ENCODE measurements at regions not wholly inside any gene's neighbourhood (a gene's known extent, or its start where the extent isn't known, plus 50 kb on each side); places are given as distances from the start of the nearest gene placed in this dataset.
A peak's percentile ranks its signal among the peaks of the same experiment; 100 is the strongest.
"Not testable (repeated sequence)": the region's sequence is repeated elsewhere in the genome, so short reads cannot be mapped to it uniquely, and the experiment has no call there.

DNA sequence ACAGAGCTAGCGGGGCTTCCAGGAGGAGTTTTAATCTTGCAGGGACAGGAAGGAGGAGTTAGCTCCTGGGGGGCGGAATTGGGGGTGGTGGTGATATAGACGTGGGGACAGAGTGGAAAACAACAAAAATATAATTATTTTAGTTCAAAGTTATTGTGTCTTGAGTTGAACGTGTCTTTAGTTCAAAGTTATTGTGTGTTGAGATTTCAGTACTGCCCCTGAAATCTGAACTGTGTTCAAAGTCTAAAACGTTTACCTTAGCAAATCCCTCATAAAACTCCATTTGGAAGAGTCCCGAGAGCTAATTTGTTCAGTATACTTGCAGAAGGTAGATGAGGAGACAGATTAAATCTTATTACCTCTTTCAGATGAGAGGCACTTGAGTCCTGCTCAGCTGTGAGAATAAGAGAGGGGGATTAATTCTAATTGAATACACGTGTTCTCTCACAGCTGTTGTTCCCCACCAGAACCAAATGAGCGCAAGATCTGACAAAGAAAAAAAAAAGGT, 132.4 kb upstream of the ALDH3B2 start:
- H2AFZ ChIP-seq; H3K27ac ChIP-seq; H3K9ac ChIP-seq; H3K4me1 ChIP-seq; H3K27me3 ChIP-seq (ENCODE audit: control insufficient read depth, insufficient read depth, low read length); H3K9me3 ChIP-seq (ENCODE audit: control insufficient read depth, low read length); H3K36me3 ChIP-seq (ENCODE audit: control insufficient read depth, insufficient read depth, low read length); H3K79me2 ChIP-seq; H3K4me3 ChIP-seq (ENCODE audit: low read depth, low read length): not testable (repeated sequence)
- peak overlapping the region; percentile 55 for H3K4me2 ChIP-seq (ENCODE audit: low read length)

DNA sequence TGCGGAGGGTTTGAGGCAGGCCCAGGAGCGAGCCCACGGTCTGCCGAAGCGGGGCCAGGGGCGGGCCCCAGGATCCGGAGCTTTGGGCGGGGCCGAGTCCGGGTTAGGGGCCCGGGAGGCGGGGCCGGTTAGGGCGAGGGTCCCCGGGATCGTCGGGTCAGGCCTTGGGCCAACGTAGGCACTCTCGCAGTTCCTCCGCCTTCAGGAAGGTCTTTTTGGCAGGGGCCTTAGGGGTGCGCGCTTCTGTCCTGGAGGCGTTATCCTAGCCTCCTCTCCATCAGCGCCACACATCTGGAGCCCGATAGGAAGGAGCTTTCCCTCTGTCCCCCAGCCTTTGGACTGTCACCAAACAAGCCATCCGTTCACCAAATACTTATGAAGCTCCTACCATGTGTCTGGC, 131.8 kb upstream of the ALDH3B2 start:
- H3K4me1 ChIP-seq; H3K79me2 ChIP-seq; H3K9me3 ChIP-seq (ENCODE audit: control insufficient read depth, low read length); H3K9ac ChIP-seq; H3K27me3 ChIP-seq (ENCODE audit: control insufficient read depth, insufficient read depth, low read length); H3K36me3 ChIP-seq (ENCODE audit: control insufficient read depth, insufficient read depth, low read length): not testable (repeated sequence)
- Histone ChIP-seq H2AFZ (peak overlapping the region; percentile 78), H3K4me3 (ENCODE audit: low read depth, low read length) (peak overlapping the region; percentile 50), H3K27ac (peak overlapping the region; percentile 39), H3K4me2 (ENCODE audit: low read length) (peak overlapping the region; percentile 55)

DNA sequence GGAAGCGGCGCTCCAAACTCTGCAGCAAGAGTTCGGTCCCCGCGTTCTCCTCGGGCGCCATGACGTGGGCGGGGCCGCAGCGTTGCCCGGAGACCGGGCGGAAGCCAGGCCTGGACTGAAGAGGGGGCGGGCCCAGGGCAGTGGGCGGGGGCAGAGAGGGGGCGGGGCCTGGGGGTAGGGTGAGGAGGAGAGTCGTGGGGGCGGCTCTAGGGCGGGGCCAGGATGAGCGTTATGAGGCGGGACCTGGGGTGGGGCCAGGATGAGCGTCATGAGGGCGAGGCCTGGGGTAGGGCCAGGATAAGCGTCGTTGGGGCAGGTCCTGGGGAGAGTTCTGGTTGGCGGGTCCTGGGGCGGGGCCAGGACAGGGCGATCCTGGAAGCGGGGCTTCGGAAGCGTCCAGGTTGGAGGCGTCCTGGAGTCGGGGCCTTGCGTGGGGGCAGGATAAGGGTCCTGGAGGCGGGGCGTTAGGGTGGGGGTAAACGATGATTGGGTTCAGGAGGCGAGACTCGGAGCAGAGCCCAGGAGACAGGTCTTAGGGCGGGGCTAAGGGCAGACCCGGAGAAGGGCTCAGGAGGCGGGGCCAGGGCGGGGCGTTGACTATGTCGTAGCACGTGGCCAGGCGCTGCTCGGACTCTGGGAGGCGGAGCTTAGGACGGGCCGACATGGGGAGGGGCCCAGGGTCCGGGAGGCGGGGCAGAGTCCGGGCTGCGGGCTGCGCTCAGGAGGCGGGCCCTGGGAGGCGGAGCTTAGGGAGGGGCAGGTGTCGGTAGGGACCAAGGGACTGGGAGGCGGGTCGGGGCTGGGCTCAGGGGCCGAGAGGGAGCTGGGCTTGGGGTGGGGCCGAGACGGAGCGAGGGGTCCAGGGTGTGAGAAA, 131.1 kb upstream of the ALDH3B2 start:
- Histone ChIP-seq H3K4me3 (ENCODE audit: low read depth, low read length) (peak overlapping the region; percentile 57), H3K4me2 (ENCODE audit: low read length) (peak overlapping the region; percentile 61), H3K27ac (peak overlapping the region; percentile 39), H2AFZ (peak overlapping the region; percentile 78)
- not testable (repeated sequence) for H3K9me3 ChIP-seq (ENCODE audit: control insufficient read depth, low read length); H3K4me1 ChIP-seq; H3K36me3 ChIP-seq (ENCODE audit: control insufficient read depth, insufficient read depth, low read length); H3K9ac ChIP-seq; H3K79me2 ChIP-seq; H3K27me3 ChIP-seq (ENCODE audit: control insufficient read depth, insufficient read depth, low read length)

DNA sequence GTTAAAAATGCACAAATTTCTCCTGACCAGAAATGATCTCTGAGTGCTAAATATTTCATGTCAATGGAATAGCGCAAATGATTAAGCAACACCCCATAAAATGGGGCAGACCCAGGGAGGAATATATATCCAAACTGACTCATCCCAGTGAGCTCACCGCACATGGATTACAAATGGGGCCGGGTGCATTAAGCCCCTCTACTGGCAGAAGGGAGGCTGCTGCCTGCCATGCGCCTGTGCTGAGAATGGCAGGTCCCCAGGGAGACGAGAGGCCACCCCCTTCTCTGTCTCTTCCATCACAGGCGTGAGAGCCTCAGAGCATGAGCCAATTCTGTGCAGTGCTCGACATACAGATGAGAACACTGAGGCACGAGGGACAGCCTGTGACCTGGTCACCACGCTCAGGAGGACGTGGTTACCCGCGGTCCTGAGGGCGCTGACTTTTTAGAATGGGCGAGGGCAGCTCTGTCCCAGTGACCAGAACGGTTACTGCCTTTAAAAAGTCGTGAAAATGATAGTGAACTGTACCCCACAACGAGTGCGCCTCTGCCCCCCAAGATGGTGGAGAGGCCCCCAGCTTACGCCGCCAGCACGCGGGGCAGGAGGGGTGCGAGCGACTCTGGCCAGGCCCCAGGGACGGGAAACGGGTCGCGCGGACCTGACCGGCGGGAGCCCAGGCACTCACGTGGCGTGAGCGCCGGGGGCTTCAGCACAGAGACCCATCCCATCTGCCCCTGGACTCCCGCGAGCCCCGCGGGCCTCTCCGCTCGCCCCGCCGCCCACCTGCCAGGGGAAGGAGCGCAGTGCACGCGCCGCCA, 130.2 kb upstream of the ALDH3B2 start:
- not testable (repeated sequence) for H3K9ac ChIP-seq; H3K27ac ChIP-seq; H3K79me2 ChIP-seq; H3K9me3 ChIP-seq (ENCODE audit: control insufficient read depth, low read length); H3K36me3 ChIP-seq (ENCODE audit: control insufficient read depth, insufficient read depth, low read length); H3K27me3 ChIP-seq (ENCODE audit: control insufficient read depth, insufficient read depth, low read length); H3K4me1 ChIP-seq
- Histone ChIP-seq H2AFZ (peak overlapping the region; percentile 73), H3K4me3 (ENCODE audit: low read depth, low read length) (peak overlapping the region; percentile 57), H3K4me2 (ENCODE audit: low read length) (peak overlapping the region; percentile 61)

DNA sequence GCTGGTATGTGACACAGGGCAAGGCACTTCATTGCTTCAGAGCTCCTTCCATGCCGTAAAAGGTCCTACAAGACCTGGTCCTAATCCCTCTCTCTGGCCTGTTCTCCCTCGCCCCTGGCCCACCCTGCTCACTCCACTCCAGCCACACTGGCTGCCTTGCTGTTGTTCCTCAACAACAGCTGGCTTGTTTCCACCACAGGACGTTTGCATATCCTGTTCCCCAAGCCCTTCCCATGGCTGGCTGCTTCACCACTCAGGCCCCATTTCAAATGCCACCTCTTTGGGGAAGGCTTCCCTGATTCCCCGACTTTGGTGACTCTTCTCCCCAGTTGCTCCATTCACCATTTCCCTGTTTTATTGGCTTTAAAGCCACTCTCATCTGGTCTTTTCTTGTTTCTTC, 129.1 kb upstream of the ALDH3B2 start:
- not testable (repeated sequence) for H3K4me1 ChIP-seq; H3K4me2 ChIP-seq (ENCODE audit: low read length); H3K79me2 ChIP-seq; H3K36me3 ChIP-seq (ENCODE audit: control insufficient read depth, insufficient read depth, low read length); H3K9me3 ChIP-seq (ENCODE audit: control insufficient read depth, low read length); H3K27ac ChIP-seq; H3K27me3 ChIP-seq (ENCODE audit: control insufficient read depth, insufficient read depth, low read length); H3K4me3 ChIP-seq (ENCODE audit: low read depth, low read length); H2AFZ ChIP-seq; H3K9ac ChIP-seq

DNA sequence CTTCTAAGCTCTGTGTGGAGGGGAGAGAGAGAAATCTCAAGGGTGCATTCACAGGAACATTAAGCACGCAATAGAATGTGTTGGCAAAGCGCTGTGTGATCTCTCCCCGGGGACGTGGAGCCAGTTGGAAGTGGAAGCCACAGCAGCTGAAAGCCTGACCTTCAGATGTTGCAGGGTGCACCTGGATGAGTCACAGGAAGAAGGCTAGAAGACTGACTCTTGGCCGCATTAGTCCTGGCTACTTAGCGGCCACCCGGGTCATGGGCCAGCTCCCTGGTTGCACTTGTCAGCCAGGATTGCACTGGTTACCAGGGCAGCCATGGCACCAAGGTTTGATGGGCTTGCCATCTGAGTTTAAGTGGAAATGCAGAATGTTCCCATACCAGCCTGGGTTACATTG, 128.6 kb upstream of the ALDH3B2 start:
- not testable (repeated sequence) for H3K4me1 ChIP-seq; H3K4me3 ChIP-seq (ENCODE audit: low read depth, low read length); H3K4me2 ChIP-seq (ENCODE audit: low read length); H3K9me3 ChIP-seq (ENCODE audit: control insufficient read depth, low read length); H3K9ac ChIP-seq; H2AFZ ChIP-seq; H3K79me2 ChIP-seq; H3K27ac ChIP-seq; H3K36me3 ChIP-seq (ENCODE audit: control insufficient read depth, insufficient read depth, low read length); H3K27me3 ChIP-seq (ENCODE audit: control insufficient read depth, insufficient read depth, low read length)

GRCh38 chr11:67802623-67803022, 128.2 kb upstream of the ALDH3B2 start:
- not testable (repeated sequence) for H2AFZ ChIP-seq; H3K27ac ChIP-seq; H3K9ac ChIP-seq; H3K27me3 ChIP-seq (ENCODE audit: control insufficient read depth, insufficient read depth, low read length); H3K79me2 ChIP-seq; H3K4me1 ChIP-seq; H3K4me3 ChIP-seq (ENCODE audit: low read depth, low read length); H3K36me3 ChIP-seq (ENCODE audit: control insufficient read depth, insufficient read depth, low read length); H3K4me2 ChIP-seq (ENCODE audit: low read length); H3K9me3 ChIP-seq (ENCODE audit: control insufficient read depth, low read length)

DNA sequence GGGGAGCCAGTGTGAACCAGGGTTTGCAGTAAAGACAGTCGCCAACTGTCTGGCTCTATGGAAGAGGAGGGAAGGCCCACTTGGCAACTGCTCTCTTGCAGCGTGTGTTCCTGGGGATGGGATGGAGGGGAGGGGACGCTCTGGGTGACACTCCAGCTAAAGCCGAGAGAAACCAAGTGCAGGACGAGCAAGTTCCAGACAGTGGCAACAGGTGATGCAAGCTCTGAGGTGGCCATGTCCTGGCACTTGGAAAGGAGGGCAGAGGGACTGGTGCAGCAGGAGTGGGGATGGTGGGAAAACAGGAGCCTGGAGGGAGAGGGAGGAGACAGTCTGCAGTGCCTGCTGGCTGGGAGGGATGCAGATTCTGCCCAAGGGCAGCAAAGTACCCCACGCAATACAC, 127.0 kb upstream of the ALDH3B2 start:
- H3K4me1 ChIP-seq; H3K4me3 ChIP-seq (ENCODE audit: low read depth, low read length); H3K36me3 ChIP-seq (ENCODE audit: control insufficient read depth, insufficient read depth, low read length); H3K9me3 ChIP-seq (ENCODE audit: control insufficient read depth, low read length); H3K79me2 ChIP-seq; H3K27me3 ChIP-seq (ENCODE audit: control insufficient read depth, insufficient read depth, low read length); H3K9ac ChIP-seq; H3K4me2 ChIP-seq (ENCODE audit: low read length); H2AFZ ChIP-seq; H3K27ac ChIP-seq: not testable (repeated sequence)

GRCh38 chr11:67800591-67800990, 126.2 kb upstream of the ALDH3B2 start:
- not testable (repeated sequence) for H3K9ac ChIP-seq; H3K79me2 ChIP-seq; H2AFZ ChIP-seq; H3K36me3 ChIP-seq (ENCODE audit: control insufficient read depth, insufficient read depth, low read length); H3K9me3 ChIP-seq (ENCODE audit: control insufficient read depth, low read length); H3K27ac ChIP-seq; H3K4me3 ChIP-seq (ENCODE audit: low read depth, low read length); H3K4me2 ChIP-seq (ENCODE audit: low read length); H3K4me1 ChIP-seq; H3K27me3 ChIP-seq (ENCODE audit: control insufficient read depth, insufficient read depth, low read length)

Data from parathyroid adenoma (tissue), 2 donors.